ENCODE measurements at regions not wholly inside any gene's neighbourhood (a gene's known extent, or its start where the extent isn't known, plus 50 kb on each side); places are given as distances from the start of the nearest gene placed in this dataset.

DNA sequence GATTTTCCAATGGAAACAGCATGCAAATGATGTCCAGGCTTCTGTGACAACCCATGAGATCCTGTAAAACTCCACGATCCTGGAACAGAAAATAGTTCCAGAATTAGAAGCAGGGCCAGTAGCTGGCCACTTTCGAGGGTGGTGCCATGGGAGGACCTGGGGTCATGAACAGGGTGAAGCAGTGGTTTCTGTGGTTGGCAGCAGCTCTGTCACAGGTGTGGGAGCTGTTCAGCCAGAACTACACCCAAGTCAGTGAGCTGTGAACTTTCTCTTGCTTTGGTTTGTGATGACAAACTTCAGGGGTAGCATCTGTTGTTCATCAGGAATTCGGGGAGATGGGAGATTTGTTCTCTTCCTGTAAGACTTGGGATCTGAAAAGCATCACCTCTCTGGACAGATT is 314.4 kb upstream of the NT5C1B start:
- TF ChIP-seq, protein P1, sequence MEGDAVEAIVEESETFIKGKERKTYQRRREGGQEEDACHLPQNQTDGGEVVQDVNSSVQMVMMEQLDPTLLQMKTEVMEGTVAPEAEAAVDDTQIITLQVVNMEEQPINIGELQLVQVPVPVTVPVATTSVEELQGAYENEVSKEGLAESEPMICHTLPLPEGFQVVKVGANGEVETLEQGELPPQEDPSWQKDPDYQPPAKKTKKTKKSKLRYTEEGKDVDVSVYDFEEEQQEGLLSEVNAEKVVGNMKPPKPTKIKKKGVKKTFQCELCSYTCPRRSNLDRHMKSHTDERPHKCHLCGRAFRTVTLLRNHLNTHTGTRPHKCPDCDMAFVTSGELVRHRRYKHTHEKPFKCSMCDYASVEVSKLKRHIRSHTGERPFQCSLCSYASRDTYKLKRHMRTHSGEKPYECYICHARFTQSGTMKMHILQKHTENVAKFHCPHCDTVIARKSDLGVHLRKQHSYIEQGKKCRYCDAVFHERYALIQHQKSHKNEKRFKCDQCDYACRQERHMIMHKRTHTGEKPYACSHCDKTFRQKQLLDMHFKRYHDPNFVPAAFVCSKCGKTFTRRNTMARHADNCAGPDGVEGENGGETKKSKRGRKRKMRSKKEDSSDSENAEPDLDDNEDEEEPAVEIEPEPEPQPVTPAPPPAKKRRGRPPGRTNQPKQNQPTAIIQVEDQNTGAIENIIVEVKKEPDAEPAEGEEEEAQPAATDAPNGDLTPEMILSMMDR (IDR thresholded peaks at IDR 0.05), result no peak
- no peak for TF ChIP-seq POLR2AphosphoS5 (IDR thresholded peaks at IDR 0.05)
- no peak for TF ChIP-seq EP300 (IDR thresholded peaks at IDR 0.05)
- no peak for TF ChIP-seq POLR2A (IDR thresholded peaks at IDR 0.05)

Data from suprapubic skin (tissue), 4 donors.